ENCODE measurements at regions not wholly inside any gene's neighbourhood (a gene's known extent, or its start where the extent isn't known, plus 50 kb on each side); places are given as distances from the start of the nearest gene placed in this dataset.

DNA sequence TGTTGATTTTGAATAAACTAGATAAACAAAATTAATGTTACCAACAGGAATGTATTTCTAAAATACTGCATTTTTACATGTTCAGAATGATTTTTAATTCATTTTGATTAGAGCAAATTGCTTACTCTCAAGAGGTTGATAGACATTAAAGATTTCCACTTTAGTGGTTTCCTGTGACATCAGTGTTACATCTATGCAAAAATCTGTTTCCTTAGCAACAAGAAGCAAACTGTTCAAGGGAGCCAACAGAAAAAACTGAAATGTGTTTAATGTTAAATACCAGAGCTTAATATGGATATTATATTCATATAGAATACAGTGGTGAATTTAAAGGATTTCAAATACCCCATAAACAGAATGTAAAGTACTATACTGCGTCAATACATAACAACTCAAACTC, 277.8 kb downstream of the GABRG1 start:
- no peak for DNase-seq (ENCODE audit: low read depth, low spot score)
- in situ Hi-C loops (cut with HindIII; ENCODE audit: low sequenced_read_pairs), result no loop called here
- TF ChIP-seq, protein P1, sequence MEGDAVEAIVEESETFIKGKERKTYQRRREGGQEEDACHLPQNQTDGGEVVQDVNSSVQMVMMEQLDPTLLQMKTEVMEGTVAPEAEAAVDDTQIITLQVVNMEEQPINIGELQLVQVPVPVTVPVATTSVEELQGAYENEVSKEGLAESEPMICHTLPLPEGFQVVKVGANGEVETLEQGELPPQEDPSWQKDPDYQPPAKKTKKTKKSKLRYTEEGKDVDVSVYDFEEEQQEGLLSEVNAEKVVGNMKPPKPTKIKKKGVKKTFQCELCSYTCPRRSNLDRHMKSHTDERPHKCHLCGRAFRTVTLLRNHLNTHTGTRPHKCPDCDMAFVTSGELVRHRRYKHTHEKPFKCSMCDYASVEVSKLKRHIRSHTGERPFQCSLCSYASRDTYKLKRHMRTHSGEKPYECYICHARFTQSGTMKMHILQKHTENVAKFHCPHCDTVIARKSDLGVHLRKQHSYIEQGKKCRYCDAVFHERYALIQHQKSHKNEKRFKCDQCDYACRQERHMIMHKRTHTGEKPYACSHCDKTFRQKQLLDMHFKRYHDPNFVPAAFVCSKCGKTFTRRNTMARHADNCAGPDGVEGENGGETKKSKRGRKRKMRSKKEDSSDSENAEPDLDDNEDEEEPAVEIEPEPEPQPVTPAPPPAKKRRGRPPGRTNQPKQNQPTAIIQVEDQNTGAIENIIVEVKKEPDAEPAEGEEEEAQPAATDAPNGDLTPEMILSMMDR (IDR thresholded peaks at IDR 0.05; ENCODE audit: low read depth, low read length), result no peak
- H3K4me3 ChIP-seq (ENCODE audit: low read depth, low read length), result no peak overlapping the region

DNA sequence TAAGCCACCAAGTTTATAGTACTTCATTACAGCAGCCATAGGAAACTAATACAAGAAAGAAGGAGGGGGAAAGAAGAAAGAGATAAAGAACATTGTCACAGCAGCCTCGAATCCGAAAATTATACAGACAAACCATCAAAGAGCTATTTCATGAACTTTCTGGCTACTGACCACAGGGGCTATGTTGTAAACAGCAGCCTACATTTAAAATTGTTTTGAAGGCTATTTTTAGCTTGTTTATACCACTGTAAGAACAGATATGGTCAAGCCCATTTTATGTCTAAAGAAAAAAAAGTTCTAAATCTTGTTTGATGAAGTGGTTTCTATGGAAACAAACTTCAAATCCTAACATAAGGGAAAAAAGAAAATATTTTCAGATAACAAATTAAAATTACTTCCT, 282.1 kb downstream of the GABRG1 start:
- H3K4me3 ChIP-seq (ENCODE audit: low read depth, low read length), result no peak overlapping the region
- TF ChIP-seq, protein P1 (IDR thresholded peaks at IDR 0.05; ENCODE audit: low read depth, low read length), result no peak
- in situ Hi-C loops (cut with HindIII; ENCODE audit: low sequenced_read_pairs), result no loop called here
- DNase-seq (ENCODE audit: low read depth, low spot score), result no peak

DNA sequence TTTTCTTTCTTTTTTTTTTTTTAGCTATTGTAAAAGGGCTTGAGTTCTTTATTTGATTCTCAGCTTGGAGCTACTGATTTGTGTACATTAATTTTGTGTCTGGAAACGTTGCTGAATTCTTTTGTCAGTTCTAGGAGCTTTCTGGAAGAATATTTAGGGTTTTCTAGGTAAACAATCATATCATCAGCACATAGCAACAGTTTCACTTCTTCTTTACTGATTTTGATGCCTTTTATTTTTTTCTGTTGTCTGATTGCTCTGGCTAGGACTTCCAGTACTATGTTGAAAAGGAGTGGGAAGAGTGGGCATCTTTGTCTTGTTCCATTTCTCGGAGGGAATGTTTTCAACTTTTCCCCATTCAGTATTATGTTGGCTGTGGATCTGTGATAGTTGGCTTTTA, 292.2 kb downstream of the GABRG1 start:
- no peak for DNase-seq (ENCODE audit: low read depth, low spot score)
- H3K4me3 ChIP-seq (ENCODE audit: low read depth, low read length), result no peak overlapping the region
- TF ChIP-seq, protein P1 (IDR thresholded peaks at IDR 0.05; ENCODE audit: low read depth, low read length), result no peak
- in situ Hi-C loops (cut with HindIII; ENCODE audit: low sequenced_read_pairs), result no loop called here

DNA sequence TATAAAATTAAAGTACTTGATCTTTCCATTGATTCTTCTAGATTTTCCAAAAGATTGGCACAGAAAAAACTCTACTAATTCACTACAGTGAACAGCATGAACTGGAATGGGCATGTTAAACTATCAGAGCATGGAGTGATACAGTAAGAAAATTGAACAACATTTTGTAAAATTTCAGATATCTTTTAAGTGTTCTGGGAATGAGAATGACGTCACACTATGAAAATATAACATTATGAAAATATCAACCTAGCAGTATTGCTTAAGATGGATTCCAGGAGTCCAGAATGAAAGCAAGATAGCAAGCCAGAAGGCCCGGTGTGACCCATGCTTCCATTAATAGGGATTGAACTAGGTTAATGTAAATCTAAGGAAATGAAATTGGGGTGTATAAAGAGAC, 319.9 kb downstream of the GABRG1 start:
- in situ Hi-C loops (cut with HindIII; ENCODE audit: low sequenced_read_pairs), result no loop called here
- no peak for DNase-seq (ENCODE audit: low read depth, low spot score)

DNA sequence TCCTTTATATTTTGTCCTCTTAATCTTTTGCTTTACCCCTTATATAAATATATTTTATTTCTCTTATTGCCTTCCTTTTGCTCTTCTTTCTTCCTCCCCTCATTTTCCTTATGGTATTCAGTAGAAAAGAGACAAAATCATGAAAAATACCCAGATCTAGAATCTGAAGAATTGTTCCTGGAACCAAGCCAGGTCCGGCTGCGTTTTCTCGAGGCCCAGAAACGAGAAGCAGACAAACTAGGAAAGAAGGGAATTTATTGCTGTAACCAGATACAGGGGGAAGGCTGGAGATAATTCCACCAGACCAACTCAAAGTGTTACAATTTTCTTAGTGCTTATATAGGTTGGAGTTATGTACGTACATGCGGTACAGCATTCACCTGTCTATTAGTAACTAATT, 328.7 kb downstream of the GABRG1 start:
- in situ Hi-C loops (cut with HindIII; ENCODE audit: low sequenced_read_pairs), result no loop called here
- TF ChIP-seq, protein P1 (IDR thresholded peaks at IDR 0.05; ENCODE audit: low read depth, low read length), result no peak
- no peak overlapping the region for H3K4me3 ChIP-seq (ENCODE audit: low read depth, low read length)
- DNase-seq (ENCODE audit: low read depth, low spot score), result no peak

More for the DNA sequence above, 319.9 kb downstream of the GABRG1 start:
- H3K4me3 ChIP-seq (ENCODE audit: low read depth, low read length), result no peak overlapping the region
- TF ChIP-seq, protein P1 (IDR thresholded peaks at IDR 0.05; ENCODE audit: low read depth, low read length), result no peak

DNA sequence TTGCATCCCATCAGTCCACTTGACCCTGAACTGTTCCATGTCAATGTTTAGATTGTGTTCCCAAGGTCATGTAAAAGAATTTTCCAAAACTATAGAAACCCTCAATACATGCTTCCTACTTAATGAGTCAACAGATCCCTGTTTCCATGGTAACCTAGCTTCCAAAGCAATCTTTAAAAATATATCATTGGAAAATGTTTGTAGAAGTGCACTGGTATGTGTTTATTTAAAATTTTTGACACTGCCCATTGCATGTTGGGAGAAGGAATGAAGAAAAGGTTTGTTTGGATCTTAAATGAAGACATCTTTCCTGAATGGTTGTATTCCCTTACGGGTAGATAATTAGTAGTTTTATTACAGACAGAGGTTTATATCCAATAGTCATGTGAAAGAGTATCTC, 345.3 kb downstream of the GABRG1 start:
- H3K4me3 ChIP-seq (ENCODE audit: low read depth, low read length), result no peak overlapping the region
- in situ Hi-C loops (cut with HindIII; ENCODE audit: low sequenced_read_pairs), result no loop called here
- TF ChIP-seq, protein P1 (IDR thresholded peaks at IDR 0.05; ENCODE audit: low read depth, low read length), result no peak
- DNase-seq (ENCODE audit: low read depth, low spot score), result no peak

DNA sequence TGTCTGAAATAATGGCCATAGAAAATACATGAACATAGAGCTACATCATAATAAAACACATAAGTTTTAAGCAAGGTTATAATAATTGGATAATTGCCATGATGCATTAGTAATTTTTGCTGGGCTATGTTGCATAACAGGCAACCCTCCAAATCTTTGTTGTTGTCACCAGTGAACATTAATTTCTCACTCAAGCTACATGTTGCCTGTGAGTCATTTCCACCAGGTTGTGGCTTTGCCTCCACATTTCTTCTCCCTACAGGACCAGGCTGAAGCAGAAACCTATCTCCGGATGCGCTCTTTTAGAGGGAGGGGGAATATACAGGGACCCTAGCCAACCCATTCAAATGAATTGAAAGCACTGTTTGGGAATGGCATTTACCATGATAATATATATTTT, 347.7 kb downstream of the GABRG1 start:
- DNase-seq (ENCODE audit: low read depth, low spot score), result no peak
- in situ Hi-C loops (cut with HindIII; ENCODE audit: low sequenced_read_pairs), result no loop called here
- no peak overlapping the region for H3K4me3 ChIP-seq (ENCODE audit: low read depth, low read length)
- TF ChIP-seq, protein P1 (IDR thresholded peaks at IDR 0.05; ENCODE audit: low read depth, low read length), result no peak
